Right lobe of liver (tissue), 4 donors: ENCODE measurements at regions not wholly inside any gene's neighbourhood (a gene's known extent, or its start where the extent isn't known, plus 50 kb on each side); places are given as distances from the start of the nearest gene placed in this dataset.

Experiments used
- POLR2A ChIP-seq: fragments of 450-650 bp; IDR thresholded peaks from one replicate; pipeline ENCODE4 v1.6.1; 2017; ENCODE audit warnings: antibody characterized with exemption, mild to moderate bottlenecking
- TF ChIP-seq, protein P1 (sequence below), 4 donors: fragments of 200-600 bp in 3 of 4; fragments of 450-650 bp in 1 of 4; IDR thresholded peaks; one replicate each; pipeline versions ENCODE4 v1.5.1 to v1.8.0; 2016 to 2022; ENCODE audit warnings: antibody characterized with exemption in 4 of 4, mild to moderate bottlenecking in 2 of 4
- donor health status: DM: no; HTN: no; CAD: no.
- donor health status: DM: no; HTN: no; CAD: no.
- donor health status: DM: no; HTN: yes; CAD: no.

DNA sequence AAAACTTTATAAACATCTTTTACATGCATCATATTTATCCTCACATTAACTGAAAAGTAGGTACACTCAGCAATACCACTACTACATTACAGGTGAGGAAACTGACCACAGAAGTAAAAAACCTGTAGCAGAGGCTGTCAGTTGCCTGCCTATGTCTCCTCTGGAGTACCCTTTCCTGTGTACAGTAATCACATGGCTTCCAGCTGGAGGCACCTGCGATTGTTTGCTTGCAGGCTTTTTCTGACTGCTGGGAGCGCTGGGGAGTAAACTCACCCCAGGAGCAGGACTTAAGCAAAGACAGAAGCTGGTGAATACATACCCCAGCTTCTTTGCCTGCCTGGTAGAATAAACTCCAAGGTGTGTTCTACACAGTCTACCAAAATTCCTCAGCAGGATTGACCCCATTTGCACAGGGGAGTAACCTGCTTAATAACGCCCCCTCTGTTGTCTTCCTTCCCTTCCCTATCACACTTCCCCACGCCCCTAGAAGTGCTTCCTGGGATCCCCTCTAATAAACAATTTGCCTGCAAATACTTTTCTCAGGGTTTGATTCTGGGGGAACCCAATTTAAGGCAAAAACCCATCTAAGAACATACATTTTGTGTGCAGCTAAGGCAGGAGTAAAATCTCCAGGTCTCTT, 138.9 kb downstream of the PTH2R start:
- TF ChIP-seq, protein P1, sequence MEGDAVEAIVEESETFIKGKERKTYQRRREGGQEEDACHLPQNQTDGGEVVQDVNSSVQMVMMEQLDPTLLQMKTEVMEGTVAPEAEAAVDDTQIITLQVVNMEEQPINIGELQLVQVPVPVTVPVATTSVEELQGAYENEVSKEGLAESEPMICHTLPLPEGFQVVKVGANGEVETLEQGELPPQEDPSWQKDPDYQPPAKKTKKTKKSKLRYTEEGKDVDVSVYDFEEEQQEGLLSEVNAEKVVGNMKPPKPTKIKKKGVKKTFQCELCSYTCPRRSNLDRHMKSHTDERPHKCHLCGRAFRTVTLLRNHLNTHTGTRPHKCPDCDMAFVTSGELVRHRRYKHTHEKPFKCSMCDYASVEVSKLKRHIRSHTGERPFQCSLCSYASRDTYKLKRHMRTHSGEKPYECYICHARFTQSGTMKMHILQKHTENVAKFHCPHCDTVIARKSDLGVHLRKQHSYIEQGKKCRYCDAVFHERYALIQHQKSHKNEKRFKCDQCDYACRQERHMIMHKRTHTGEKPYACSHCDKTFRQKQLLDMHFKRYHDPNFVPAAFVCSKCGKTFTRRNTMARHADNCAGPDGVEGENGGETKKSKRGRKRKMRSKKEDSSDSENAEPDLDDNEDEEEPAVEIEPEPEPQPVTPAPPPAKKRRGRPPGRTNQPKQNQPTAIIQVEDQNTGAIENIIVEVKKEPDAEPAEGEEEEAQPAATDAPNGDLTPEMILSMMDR (IDR thresholded peaks at IDR 0.05), result no peak
- TF ChIP-seq POLR2A, result no peak
